GM12872 (cell line): ENCODE measurements at regions not wholly inside any gene's neighbourhood (a gene's known extent, or its start where the extent isn't known, plus 50 kb on each side); places are given as distances from the start of the nearest gene placed in this dataset.

ENCODE experiments used
- CTCF ChIP-seq: IDR thresholded peaks from 3 replicates; pipeline ENCODE4 v1.5.1; 2011; ENCODE audit warnings: low read depth, mild to moderate bottlenecking, low read length, moderate library complexity; ENCODE audit not compliant: insufficient read depth

DNA sequence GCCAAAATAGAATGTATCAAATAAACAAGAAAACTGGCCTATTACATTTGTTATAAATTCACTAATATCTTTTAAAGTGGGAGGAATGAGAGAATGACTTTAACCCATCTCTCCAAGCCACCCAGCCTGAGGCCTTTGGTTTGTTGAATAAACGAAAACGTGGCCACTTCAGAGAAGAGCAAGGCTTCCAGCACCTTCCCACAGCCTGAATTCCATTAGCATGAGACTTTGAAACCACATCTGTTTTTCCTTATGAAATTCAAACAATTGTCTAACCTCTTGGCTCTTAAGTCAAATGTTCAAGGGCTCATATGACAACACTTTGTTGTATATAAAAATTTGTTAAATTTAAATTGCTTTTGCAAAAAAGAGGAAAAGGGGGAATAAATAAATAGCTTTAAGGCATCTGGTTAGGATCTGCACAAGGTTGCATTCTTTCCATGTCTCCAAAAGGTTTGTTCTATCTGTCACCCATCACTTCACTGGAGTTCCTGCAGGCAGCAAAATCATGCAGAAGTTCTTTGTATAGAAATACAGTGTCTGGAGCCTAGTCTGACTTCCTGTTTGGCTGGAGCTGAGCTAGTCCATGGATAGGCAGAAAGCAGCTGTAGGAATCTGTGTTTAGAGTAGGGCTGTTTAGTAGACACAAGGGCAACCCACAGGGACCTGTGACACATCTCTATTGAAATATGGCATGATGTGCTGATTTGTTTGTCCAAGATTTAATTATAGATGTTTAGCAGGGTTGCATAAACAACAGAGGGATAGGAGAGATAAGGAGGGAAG, 502.3 kb downstream of the KCTD12 start:
- TF ChIP-seq CTCF: no peak

- no peak for TF ChIP-seq CTCF
Observed at GRCh38 chr13:76380446-76381065, 505.6 kb downstream of the KCTD12 start.

DNA sequence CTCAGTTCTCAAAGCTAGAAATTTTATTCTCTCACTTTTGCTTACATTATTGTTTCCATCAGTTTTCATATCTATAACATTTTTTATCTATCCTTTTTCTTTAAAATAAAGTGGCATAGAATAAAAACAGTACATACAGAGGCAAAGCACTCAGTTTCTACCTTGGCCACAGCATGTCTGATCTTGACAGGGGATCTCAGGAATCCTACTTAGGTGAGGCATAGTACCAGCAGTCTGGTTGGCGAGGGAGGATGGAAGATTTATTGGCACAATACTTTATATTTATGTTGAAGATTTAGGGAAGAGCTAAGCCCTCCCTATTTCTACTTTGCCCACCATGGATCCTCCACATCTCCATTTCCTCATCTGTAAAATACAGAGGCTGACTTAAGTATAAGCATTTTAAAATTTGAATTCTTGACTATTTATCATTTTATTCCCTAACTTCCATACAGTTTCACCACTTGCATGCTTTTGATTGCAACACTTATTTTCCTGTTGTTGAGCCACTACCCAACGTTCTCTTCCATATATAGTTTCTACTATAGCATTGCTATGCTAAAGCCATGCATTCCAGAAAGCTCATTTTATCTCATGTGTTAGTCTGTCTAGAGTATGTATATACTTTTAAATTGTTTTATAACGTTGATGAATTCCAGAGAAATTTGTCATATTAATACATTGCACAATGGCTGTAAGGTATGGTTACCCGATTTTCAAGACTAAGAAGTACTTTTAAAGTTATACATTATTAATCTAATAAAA, 506.7 kb downstream of the KCTD12 start:
- no peak for TF ChIP-seq CTCF

- TF ChIP-seq CTCF: no peak
Observed at GRCh38 chr13:76378767-76379166, 507.4 kb downstream of the KCTD12 start.

DNA sequence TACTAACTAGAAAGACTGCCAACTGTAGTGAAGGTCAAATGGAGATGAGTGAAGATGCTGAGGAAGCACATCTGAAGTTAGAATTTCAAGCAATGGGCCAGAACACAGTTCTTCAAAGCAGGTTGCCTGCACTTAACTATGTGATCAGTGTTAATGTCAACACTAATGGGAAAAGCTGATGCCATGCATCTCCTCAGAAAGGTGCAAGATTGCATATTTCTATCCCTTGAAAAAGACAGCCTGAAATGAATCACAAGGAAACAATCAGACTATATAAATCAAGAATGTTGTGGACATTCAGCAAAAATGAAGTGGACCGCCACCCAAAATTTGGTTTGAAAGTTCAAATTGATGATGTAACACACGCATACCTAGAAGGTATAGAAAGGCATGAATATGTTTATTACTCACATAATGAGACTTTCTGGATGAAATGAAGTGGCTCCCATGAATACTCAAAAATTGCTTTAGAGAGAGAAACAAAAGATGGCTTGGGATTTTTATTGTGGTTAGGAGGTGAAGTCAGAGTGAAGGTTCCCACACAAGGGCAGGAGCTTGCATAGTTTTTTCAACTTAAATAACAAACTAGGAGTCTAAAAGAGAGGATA, 522.4 kb downstream of the KCTD12 start:
- no peak for TF ChIP-seq CTCF

DNA sequence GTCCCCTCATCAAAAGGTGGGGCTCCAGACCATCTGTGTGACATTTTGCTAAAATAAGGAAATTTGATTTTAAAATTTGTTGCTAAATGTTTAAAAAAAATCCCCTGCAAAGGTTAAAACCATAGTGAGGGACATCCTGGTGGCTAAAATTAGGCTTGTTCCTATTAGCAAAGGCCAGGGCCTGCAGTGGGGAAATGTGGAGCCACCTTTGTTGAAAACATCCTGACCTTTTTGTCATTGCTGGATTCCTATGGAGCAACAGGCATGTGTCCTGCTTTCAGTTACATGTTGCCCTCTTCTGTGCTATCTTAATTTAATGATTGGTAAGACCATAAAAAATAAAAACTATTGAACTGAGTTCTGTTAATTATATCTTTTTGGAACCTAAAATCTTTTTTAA, 524.3 kb downstream of the KCTD12 start:
- no peak for TF ChIP-seq CTCF
